Lung (tissue), 11 donors: ENCODE measurements at regions not wholly inside any gene's neighbourhood (a gene's known extent, or its start where the extent isn't known, plus 50 kb on each side); places are given as distances from the start of the nearest gene placed in this dataset.
A peak's percentile ranks its signal among the peaks of the same experiment; 100 is the strongest.

Experiments used
- ATAC-seq: fragments of 200-7000 bp; cut with Tn5 transposase; one replicate; pipeline ENCODE4 v1.9.1; 2020; ENCODE audit warnings: moderate number of reproducible peaks; ENCODE audit not compliant: insufficient read depth, low FRiP score
- DNase-seq, 3 donors: peaks; one replicate each; pipeline ENCODE4 v3.0.0-alpha.2; 2013 to 2017
- H3K27ac ChIP-seq, 2 donors: one replicate each; pipeline ENCODE4 v1.5.1; 2013; ENCODE audit warnings: mild to moderate bottlenecking in 2 of 2, moderate library complexity in 2 of 2, control low read depth in 1 of 2, inconsistent platforms in 1 of 2, low read depth in 1 of 2, low read length in 1 of 2
- H3K27me3 ChIP-seq, 3 donors: one replicate each; pipeline ENCODE4 v1.5.1; 2013; ENCODE audit warnings: low read length in 2 of 3; ENCODE audit not compliant: control insufficient read depth in 3 of 3, insufficient read depth in 3 of 3
- H3K36me3 ChIP-seq, 4 donors: one replicate each; pipeline ENCODE4 v1.5.1; 2013; ENCODE audit warnings: low read length in 4 of 4, mild to moderate bottlenecking in 1 of 4, moderate library complexity in 1 of 4; ENCODE audit not compliant: control insufficient read depth in 4 of 4, insufficient read depth in 4 of 4
- H3K4me1 ChIP-seq, 5 donors: one replicate each; pipeline ENCODE4 v1.5.1; 2013; ENCODE audit warnings: low read length in 5 of 5, mild to moderate bottlenecking in 2 of 5, moderate library complexity in 1 of 5; ENCODE audit not compliant: control insufficient read depth in 5 of 5, insufficient read depth in 5 of 5
- H3K4me3 ChIP-seq: one replicate; pipeline ENCODE4 v1.5.1; 2013; ENCODE audit warnings: mild to moderate bottlenecking, control low read depth, moderate library complexity
- H3K9ac ChIP-seq, 2 donors: one replicate each; pipeline ENCODE4 v1.5.1; 2013; ENCODE audit warnings: low read length in 2 of 2, control low read depth in 1 of 2; ENCODE audit not compliant: insufficient read depth in 1 of 2
- H3K9me3 ChIP-seq, 4 donors: one replicate each; pipeline ENCODE4 v1.5.1; 2013; ENCODE audit warnings: low read length in 3 of 4, mild to moderate bottlenecking in 1 of 4, moderate library complexity in 1 of 4; ENCODE audit not compliant: control insufficient read depth in 4 of 4, insufficient read depth in 3 of 4
- WGBS, 2 donors: extraction: QIAGEN DNeasy Blood & Tissue Kit; methylation state at CpG; one replicate each; pipeline ENCODE4 v1.1.7; 2013; 5-methylcytosine and 5-hydroxymethylcytosine counted together
- TF ChIP-seq, protein P1 (sequence below): IDR thresholded peaks from 2 replicates; pipeline ENCODE4 v1.5.1; 2012; ENCODE audit warnings: mild to moderate bottlenecking; ENCODE audit errors: control extremely low read depth, extremely low read depth
- donor health status: control.
- donor health status: control.
- donor health status: Bipolar disorder and iron deficiency.
- donor health status: healthy.
- donor health status: DM: yes; HTN: yes; CAD: no.

GRCh38 chr2:136407952-136408318 is 290.0 kb upstream of the CXCR4 start:
- DNase-seq (no peak), ATAC-seq (no peak)
- TF ChIP-seq, protein P1, sequence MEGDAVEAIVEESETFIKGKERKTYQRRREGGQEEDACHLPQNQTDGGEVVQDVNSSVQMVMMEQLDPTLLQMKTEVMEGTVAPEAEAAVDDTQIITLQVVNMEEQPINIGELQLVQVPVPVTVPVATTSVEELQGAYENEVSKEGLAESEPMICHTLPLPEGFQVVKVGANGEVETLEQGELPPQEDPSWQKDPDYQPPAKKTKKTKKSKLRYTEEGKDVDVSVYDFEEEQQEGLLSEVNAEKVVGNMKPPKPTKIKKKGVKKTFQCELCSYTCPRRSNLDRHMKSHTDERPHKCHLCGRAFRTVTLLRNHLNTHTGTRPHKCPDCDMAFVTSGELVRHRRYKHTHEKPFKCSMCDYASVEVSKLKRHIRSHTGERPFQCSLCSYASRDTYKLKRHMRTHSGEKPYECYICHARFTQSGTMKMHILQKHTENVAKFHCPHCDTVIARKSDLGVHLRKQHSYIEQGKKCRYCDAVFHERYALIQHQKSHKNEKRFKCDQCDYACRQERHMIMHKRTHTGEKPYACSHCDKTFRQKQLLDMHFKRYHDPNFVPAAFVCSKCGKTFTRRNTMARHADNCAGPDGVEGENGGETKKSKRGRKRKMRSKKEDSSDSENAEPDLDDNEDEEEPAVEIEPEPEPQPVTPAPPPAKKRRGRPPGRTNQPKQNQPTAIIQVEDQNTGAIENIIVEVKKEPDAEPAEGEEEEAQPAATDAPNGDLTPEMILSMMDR, result no peak
- peaks cover 0 to 3% (median 2%) of the 10 kb centered on the region in 3 donors for H3K27me3 ChIP-seq
- no peak overlapping the region for H3K9ac ChIP-seq
- H3K4me1 ChIP-seq, result no peaks in the 10 kb centered on the region
- WGBS, 2 donors, result 74 to 81% methylated on average over 8 of the region's 8 CpGs
- H3K4me3 ChIP-seq, result no peak overlapping the region
- H3K36me3 ChIP-seq, result no peaks in the 10 kb centered on the region
- no peak overlapping the region for H3K27ac ChIP-seq
- no peaks in the 10 kb centered on the region for H3K9me3 ChIP-seq

DNA sequence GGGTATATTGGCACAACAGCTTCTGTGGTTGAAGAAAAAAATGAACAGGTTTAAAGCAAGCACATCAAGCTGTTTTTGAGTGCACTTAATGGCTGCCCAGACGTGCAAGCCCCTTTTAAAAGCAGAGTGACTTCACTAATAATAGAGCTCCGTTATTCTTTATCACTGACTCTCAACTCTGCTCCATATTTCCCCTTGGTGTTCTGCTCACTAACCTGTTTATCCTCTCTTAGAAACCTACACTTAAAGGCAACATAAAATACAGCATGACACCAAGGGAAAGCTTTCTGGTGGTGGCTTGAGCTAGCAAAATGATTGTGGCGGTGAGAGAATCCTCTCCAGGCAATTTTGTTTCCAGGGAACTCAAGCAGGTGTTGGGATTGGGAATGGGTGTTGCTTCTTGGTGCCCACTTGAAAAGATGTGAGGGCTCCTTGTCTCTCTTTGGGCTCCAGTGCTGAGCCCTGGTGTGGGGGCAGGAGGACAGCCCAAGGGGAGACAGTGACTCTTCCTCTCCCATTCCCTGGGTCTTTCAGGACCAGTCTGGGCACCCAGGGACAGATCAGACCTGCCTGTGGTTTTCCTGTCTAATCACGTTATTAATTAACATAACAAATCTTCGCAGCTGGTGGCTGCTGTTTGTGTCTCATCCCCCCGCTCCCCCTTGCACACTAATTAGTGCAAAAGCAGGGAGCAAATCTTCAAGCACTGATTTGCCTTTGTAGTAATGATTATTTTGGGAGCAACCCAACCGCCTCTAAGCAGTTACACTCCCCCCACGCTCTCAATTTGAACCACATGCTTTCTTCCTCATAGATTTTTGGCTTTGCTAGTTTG is 289.4 kb upstream of the CXCR4 start:
- no peaks in the 10 kb centered on the region for H3K4me1 ChIP-seq
- peaks cover 0 to 3% (median 2%) of the 10 kb centered on the region in 3 donors for H3K27me3 ChIP-seq
- no peak overlapping the region for H3K9ac ChIP-seq
- no peak overlapping the region for H3K4me3 ChIP-seq
- H3K27ac ChIP-seq, result no peak overlapping the region
- H3K9me3 ChIP-seq, result no peaks in the 10 kb centered on the region
- WGBS, 2 donors, result 57 to 66% methylated on average over 8 of the region's 8 CpGs
- DNase-seq (peak in 1 of 3 donors; percentile 24), ATAC-seq (no peak)
- no peaks in the 10 kb centered on the region for H3K36me3 ChIP-seq
- TF ChIP-seq, protein P1, result no peak

DNA sequence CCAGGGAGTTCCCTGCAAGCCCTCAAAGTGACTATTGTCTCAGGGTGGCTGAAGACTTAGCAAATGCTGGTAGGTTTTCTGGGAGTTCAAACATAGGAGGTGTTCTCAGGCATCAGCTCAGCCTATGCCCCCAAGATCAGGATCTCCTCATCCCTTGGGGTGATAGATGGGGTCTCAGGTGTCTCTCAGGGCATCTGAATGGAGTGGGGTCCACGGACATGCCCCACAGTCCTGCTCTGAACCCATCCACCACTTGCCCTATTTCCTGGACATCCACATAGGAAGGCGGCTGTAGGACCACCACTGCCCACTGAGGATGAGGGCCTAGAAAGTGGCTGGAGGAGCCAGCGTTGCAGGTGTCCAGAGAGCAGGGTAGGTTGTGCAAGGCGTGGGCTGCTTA is 287.0 kb upstream of the CXCR4 start:
- TF ChIP-seq, protein P1, result no peak
- Histone ChIP-seq H3K4me3 (no peak overlapping the region), H3K4me1 (no peaks in the 10 kb centered on the region), H3K36me3 (no peaks in the 10 kb centered on the region), H3K27me3 (peaks cover 0 to 3% (median 2%) of the 10 kb centered on the region in 3 donors), H3K9me3 (peaks cover 0 to 2% (median 0%) of the 10 kb centered on the region in 4 donors), H3K27ac (no peak overlapping the region), H3K9ac (no peak overlapping the region)
- DNase-seq, result no peak
- no peak for ATAC-seq
- 89 to 95% methylated on average over 4 of the region's 4 CpGs for WGBS, 2 donors
